Thyroid gland (tissue), 4 donors: ENCODE measurements at regions not wholly inside any gene's neighbourhood (a gene's known extent, or its start where the extent isn't known, plus 50 kb on each side); places are given as distances from the start of the nearest gene placed in this dataset.

Source experiments
- DNase-seq, 2 donors: peaks; one replicate each; pipeline ENCODE4 v3.0.0-alpha.2; 2019
- H3K27ac ChIP-seq, 3 donors: fragments of 200-600 bp; sonication (generic); 1 replicate in 2 of 3; 2 replicates in 1 of 3; pipeline ENCODE4 v1.5.1; 2016 to 2019; ENCODE audit warnings: mild to moderate bottlenecking in 1 of 3, moderate library complexity in 1 of 3
- H3K27me3 ChIP-seq: fragments of 200-600 bp; sonication (generic); one replicate; pipeline ENCODE4 v1.5.1; 2019
- H3K36me3 ChIP-seq, 2 donors: fragments of 200-600 bp; sonication (generic); one replicate each; pipeline ENCODE4 v1.5.1; 2016 to 2019
- H3K4me1 ChIP-seq, 2 donors: fragments of 200-600 bp; sonication (generic); one replicate each; pipeline ENCODE4 v1.5.1; 2017 to 2019
- H3K4me3 ChIP-seq, 3 donors: fragments of 200-600 bp; sonication (generic); replicated peaks in 1 of 3; 1 replicate in 2 of 3; 2 replicates in 1 of 3; pipeline ENCODE4 v1.5.1; 2016; ENCODE audit warnings: mild to moderate bottlenecking in 1 of 3
- H3K9me3 ChIP-seq: fragments of 200-600 bp; sonication (generic); one replicate; pipeline ENCODE4 v1.5.1; 2017
- CTCF ChIP-seq, 6 experiments: fragments of 200-600 bp in 3 of 6; fragments of 450-650 bp in 3 of 6; sonication (generic) in 3 of 6; IDR thresholded peaks; one replicate each; pipeline ENCODE4 v1.5.1; 2016 to 2019; ENCODE audit warnings: antibody characterized with exemption in 6 of 6, mild to moderate bottlenecking in 2 of 6, inconsistent platforms in 1 of 6, moderate library complexity in 1 of 6
- POLR2A ChIP-seq, 2 donors: fragments of 450-650 bp; IDR thresholded peaks; one replicate each; pipeline ENCODE4 v1.6.1; 2017; ENCODE audit warnings: antibody characterized with exemption in 2 of 2, mild to moderate bottlenecking in 2 of 2, moderate library complexity in 1 of 2
- WGBS, 2 donors: methylation state at CpG; one replicate each; pipeline ENCODE4 v1.1.5; 2017; 5-methylcytosine and 5-hydroxymethylcytosine counted together
- intact Hi-C: fragments of 100-400 bp; cut with DNase I; formaldehyde crosslinking; loops from one replicate; pipeline ENCODE4 v1.15.1; 2023

GRCh38 chr5:56369361-56369811, 136.3 kb upstream of the ANKRD55 start:
- 92 to 95% methylated on average over 3 of the region's 3 CpGs for WGBS, 2 donors
- Histone ChIP-seq H3K27me3 (no peaks in the 10 kb centered on the region), H3K4me3 (no peak overlapping the region), H3K36me3 (no peaks in the 10 kb centered on the region), H3K9me3 (no peaks in the 10 kb centered on the region), H3K4me1 (peaks cover 0 to 3% of the 10 kb centered on the region in 2 donors), H3K27ac (no peak overlapping the region)
- TF ChIP-seq POLR2A (IDR thresholded peaks at IDR 0.05), result no peak
- TF ChIP-seq CTCF (IDR thresholded peaks at IDR 0.05), result no peak
- intact Hi-C loops, result no loop called here
- no peak for DNase-seq

GRCh38 chr5:56367748-56368147, 134.6 kb upstream of the ANKRD55 start:
- Histone ChIP-seq H3K27ac (no peak overlapping the region), H3K9me3 (no peaks in the 10 kb centered on the region), H3K27me3 (no peaks in the 10 kb centered on the region), H3K4me1 (no peaks in the 10 kb centered on the region), H3K4me3 (no peak overlapping the region), H3K36me3 (no peaks in the 10 kb centered on the region)
- TF ChIP-seq CTCF (IDR thresholded peaks at IDR 0.05) (no peak), POLR2A (IDR thresholded peaks at IDR 0.05) (no peak)
- intact Hi-C loops, result no loop called here
- no peak for DNase-seq
- 95 to 98% methylated on average over 2 of the region's 2 CpGs for WGBS, 2 donors

- Histone ChIP-seq H3K9me3 (no peaks in the 10 kb centered on the region), H3K36me3 (no peaks in the 10 kb centered on the region), H3K27me3 (no peaks in the 10 kb centered on the region), H3K4me3 (no peak overlapping the region), H3K27ac (no peak overlapping the region), H3K4me1 (no peaks in the 10 kb centered on the region)
- DNase-seq, result no peak
- WGBS, 2 donors, result 88 to 100% methylated on average over 1 of the region's 1 CpG
- intact Hi-C loops, result no loop called here
- TF ChIP-seq POLR2A (IDR thresholded peaks at IDR 0.05), result no peak
- no peak for TF ChIP-seq CTCF (IDR thresholded peaks at IDR 0.05)
Measured at GRCh38 chr5:56366986-56367385, 133.9 kb upstream of the ANKRD55 start.

- DNase-seq, result no peak
- Histone ChIP-seq H3K9me3 (no peaks in the 10 kb centered on the region), H3K27ac (no peak overlapping the region), H3K27me3 (no peaks in the 10 kb centered on the region), H3K4me3 (no peak overlapping the region), H3K36me3 (no peaks in the 10 kb centered on the region), H3K4me1 (peaks cover 33 to 34% of the 10 kb centered on the region in 2 donors)
- WGBS, 2 donors, result 98 to 100% methylated on average over 2 of the region's 2 CpGs
- no peak for TF ChIP-seq POLR2A (IDR thresholded peaks at IDR 0.05)
- intact Hi-C loops, result no loop called here
Measured at GRCh38 chr5:56361398-56361797, 128.3 kb upstream of the ANKRD55 start.

- no peaks in the 10 kb centered on the region for H3K9me3 ChIP-seq
- intact Hi-C loops, result no loop called here
- no peak overlapping the region for H3K4me3 ChIP-seq
- no peak overlapping the region for H3K27ac ChIP-seq
- DNase-seq, result no peak
- no peaks in the 10 kb centered on the region for H3K36me3 ChIP-seq
- WGBS, 2 donors, result 74 to 85% methylated on average over 6 of the region's 6 CpGs
- peaks cover 38 to 40% of the 10 kb centered on the region in 2 donors for H3K4me1 ChIP-seq
- TF ChIP-seq POLR2A (IDR thresholded peaks at IDR 0.05), result no peak
- TF ChIP-seq CTCF (IDR thresholded peaks at IDR 0.05), result no peak
- no peaks in the 10 kb centered on the region for H3K27me3 ChIP-seq
Measured at GRCh38 chr5:56360816-56361215, 127.7 kb upstream of the ANKRD55 start.
